Glutamatergic neuron (in vitro differentiated cells): ENCODE measurements at regions not wholly inside any gene's neighbourhood (a gene's known extent, or its start where the extent isn't known, plus 50 kb on each side); places are given as distances from the start of the nearest gene placed in this dataset.

ENCODE experiments used
- DNase-seq: peaks from one replicate; pipeline ENCODE4 v3.0.0; 2022
- H3K27ac Mint-ChIP-seq: one replicate; pipeline ENCODE4 v1.8.0; 2020; ENCODE audit warnings: mild to moderate bottlenecking, mixed read lengths, inconsistent platforms; ENCODE audit not compliant: unreplicated experiment
- H3K27me3 Mint-ChIP-seq: one replicate; pipeline ENCODE4 v1.8.0; 2020; ENCODE audit warnings: mild to moderate bottlenecking, moderate library complexity, mixed read lengths, inconsistent platforms; ENCODE audit not compliant: unreplicated experiment
- H3K36me3 Mint-ChIP-seq: one replicate; pipeline ENCODE4 v1.8.0; 2020; ENCODE audit warnings: mild to moderate bottlenecking, mixed read lengths, inconsistent platforms; ENCODE audit not compliant: unreplicated experiment
- H3K4me1 Mint-ChIP-seq: one replicate; pipeline ENCODE4 v1.8.0; 2020; ENCODE audit warnings: mild to moderate bottlenecking, low read depth, mixed read lengths, inconsistent platforms; ENCODE audit not compliant: unreplicated experiment
- H3K4me3 Mint-ChIP-seq: one replicate; pipeline ENCODE4 v1.8.0; 2020; ENCODE audit warnings: mild to moderate bottlenecking, mixed read lengths, inconsistent platforms; ENCODE audit not compliant: unreplicated experiment
- H3K9me3 Mint-ChIP-seq: one replicate; pipeline ENCODE4 v1.8.0; 2020; ENCODE audit warnings: mild to moderate bottlenecking, moderate library complexity, mixed read lengths, inconsistent platforms; ENCODE audit not compliant: unreplicated experiment
- TF ChIP-seq, protein P1 (sequence below): fragments of 200-600 bp; sonication (generic); IDR thresholded peaks from one replicate; pipeline ENCODE4 v1.5.0; 2021; ENCODE audit not compliant: partially characterized antibody, unreplicated experiment

DNA sequence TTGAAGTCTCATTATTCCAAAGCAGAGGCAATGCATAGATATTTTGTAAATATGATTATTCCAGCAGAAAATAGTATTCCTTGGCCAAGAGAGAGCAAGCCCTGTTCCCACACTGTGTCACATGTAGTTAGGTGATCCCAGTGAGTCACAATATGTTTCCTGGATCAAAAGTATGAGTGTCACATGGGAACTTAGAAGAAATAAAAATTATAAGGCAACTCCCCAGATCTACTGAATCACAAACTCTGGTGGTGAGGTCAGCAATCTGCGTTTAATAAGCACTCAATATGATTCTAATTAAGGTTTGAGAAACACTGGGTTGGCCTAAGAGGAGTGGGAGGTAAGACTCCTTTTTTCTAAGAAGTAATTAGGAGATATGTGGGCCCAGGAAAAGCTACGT lies 1504.5 kb upstream of the PCDH20 start:
- Mint-ChIP-seq H3K4me3 (no peak overlapping the region), H3K36me3 (no peaks in the 10 kb centered on the region), H3K4me1 (peaks cover 2% of the 10 kb centered on the region), H3K27ac (no peak overlapping the region), H3K9me3 (peaks cover 2% of the 10 kb centered on the region), H3K27me3 (no peaks in the 10 kb centered on the region)
- TF ChIP-seq, protein P1, sequence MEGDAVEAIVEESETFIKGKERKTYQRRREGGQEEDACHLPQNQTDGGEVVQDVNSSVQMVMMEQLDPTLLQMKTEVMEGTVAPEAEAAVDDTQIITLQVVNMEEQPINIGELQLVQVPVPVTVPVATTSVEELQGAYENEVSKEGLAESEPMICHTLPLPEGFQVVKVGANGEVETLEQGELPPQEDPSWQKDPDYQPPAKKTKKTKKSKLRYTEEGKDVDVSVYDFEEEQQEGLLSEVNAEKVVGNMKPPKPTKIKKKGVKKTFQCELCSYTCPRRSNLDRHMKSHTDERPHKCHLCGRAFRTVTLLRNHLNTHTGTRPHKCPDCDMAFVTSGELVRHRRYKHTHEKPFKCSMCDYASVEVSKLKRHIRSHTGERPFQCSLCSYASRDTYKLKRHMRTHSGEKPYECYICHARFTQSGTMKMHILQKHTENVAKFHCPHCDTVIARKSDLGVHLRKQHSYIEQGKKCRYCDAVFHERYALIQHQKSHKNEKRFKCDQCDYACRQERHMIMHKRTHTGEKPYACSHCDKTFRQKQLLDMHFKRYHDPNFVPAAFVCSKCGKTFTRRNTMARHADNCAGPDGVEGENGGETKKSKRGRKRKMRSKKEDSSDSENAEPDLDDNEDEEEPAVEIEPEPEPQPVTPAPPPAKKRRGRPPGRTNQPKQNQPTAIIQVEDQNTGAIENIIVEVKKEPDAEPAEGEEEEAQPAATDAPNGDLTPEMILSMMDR = no peak
- no peak for DNase-seq

DNA sequence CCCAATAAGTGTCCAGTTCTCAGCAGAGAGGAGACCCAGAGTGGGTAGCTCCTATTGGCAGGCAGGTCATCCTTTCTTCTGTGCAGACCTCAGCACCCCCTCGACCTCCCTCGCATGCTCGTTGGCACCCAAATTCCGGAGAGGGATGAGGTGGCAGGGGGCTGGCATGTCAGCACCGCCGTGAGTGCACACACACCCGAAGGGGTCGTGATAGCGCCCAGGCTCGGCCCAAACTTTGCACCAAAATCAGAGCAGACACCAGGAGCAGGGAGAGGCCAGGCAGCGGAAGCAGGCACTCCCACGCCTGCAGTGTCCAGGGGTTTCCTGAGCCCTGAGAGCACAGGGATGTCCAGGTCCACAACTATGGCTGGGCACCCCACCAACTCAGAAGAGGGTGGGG lies 1503.8 kb upstream of the PCDH20 start:
- Mint-ChIP-seq H3K27ac (no peak overlapping the region), H3K4me3 (no peak overlapping the region), H3K36me3 (no peaks in the 10 kb centered on the region), H3K4me1 (peaks cover 2% of the 10 kb centered on the region), H3K9me3 (peaks cover 2% of the 10 kb centered on the region), H3K27me3 (no peaks in the 10 kb centered on the region)
- DNase-seq = no peak
- TF ChIP-seq, protein P1 = no peak

DNA sequence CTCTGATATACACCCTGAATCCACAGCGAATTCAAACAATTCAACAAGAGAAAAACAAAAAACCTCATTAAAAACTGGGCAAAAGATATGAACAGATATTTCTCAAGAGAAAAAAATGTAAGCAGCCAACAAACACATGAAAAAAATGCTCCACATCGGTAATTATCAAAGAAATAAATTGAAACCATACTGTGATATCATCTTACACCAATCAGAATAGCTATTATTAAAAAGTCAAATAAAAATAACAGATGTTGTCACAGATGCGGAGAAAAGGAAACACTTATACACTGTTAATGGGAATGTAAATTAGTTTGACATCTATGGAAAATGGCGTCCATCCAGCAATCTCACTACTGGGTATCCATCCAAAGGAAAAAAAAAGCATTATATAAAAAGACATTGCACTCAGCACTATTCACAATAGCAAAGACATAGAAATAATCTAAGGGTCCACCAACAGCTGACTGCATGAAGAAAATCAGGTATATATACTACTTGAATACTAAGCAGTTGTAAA lies 1495.0 kb upstream of the PCDH20 start:
- Mint-ChIP-seq H3K4me1 (peaks cover 2% of the 10 kb centered on the region), H3K36me3 (no peaks in the 10 kb centered on the region), H3K27ac (no peak overlapping the region)

DNA sequence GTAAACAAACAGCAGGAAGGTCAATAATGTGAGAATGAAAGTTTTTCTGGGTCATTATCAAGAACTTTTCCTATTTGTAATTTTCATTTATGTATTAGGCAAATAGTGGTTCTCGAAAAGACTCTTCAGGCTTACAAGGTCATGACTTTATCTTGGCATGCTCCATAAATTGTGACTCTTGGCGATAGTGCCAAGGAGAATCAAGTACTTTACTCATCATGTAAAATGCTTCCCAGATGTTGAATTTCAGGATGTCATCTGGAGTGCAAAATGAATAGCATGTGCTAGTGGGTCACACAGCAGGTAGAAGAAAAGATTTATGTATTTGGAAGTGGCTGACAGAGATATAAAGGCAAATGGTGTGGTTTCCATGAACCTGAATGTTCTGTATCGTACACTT lies 1492.7 kb upstream of the PCDH20 start:
- Mint-ChIP-seq H3K4me3 (no peak overlapping the region), H3K27ac (no peak overlapping the region), H3K27me3 (peaks cover 1% of the 10 kb centered on the region), H3K36me3 (no peaks in the 10 kb centered on the region), H3K4me1 (peaks cover 2% of the 10 kb centered on the region), H3K9me3 (no peaks in the 10 kb centered on the region)
- no peak for DNase-seq
- TF ChIP-seq, protein P1 = no peak

More for the DNA sequence above, 1495.0 kb upstream of the PCDH20 start:
- Mint-ChIP-seq H3K4me3 (no peak overlapping the region), H3K27me3 (peaks cover 1% of the 10 kb centered on the region), H3K9me3 (no peaks in the 10 kb centered on the region)
- no peak for DNase-seq
- TF ChIP-seq, protein P1 = no peak

DNA sequence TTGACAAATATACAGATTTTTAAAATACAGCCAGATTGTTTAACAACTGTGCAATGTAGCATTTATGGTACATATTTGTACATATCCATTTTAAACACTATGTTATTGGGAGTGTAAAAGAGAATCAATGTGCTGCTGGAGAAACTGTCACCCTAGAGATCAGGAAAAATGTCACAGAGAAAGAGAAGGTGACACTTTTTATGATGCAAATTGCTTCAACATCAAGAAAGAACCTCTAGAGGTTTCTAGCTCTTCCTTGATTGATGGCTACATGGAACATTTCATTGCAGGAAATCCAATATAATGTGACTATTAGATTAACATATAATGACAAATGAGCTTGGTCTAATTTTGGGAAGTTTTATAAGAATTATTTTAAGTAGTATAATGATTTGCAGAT lies 1491.2 kb upstream of the PCDH20 start:
- H3K36me3 Mint-ChIP-seq = no peaks in the 10 kb centered on the region
- no peak overlapping the region for H3K4me3 Mint-ChIP-seq
- no peaks in the 10 kb centered on the region for H3K9me3 Mint-ChIP-seq
- DNase-seq = no peak
- peaks cover 1% of the 10 kb centered on the region for H3K27me3 Mint-ChIP-seq
- peaks cover 2% of the 10 kb centered on the region for H3K4me1 Mint-ChIP-seq
- no peak overlapping the region for H3K27ac Mint-ChIP-seq
- TF ChIP-seq, protein P1 = no peak
